ENCODE measurements at regions not wholly inside any gene's neighbourhood (a gene's known extent, or its start where the extent isn't known, plus 50 kb on each side); places are given as distances from the start of the nearest gene placed in this dataset.

- no peak for DNase-seq (ENCODE audit: low read depth in 2 of 2)
Observed at GRCh38 chr5:12367973-12368372, 463.7 kb upstream of the CTNND2 start.

GRCh38 chr5:12360218-12360617 is 456.0 kb upstream of the CTNND2 start:
- no peak for DNase-seq (ENCODE audit: low read depth in 2 of 2)

GRCh38 chr5:12358371-12359090 is 454.3 kb upstream of the CTNND2 start:
- DNase-seq (ENCODE audit: low read depth in 2 of 2), result no peak

GRCh38 chr5:12357626-12358025 is 453.4 kb upstream of the CTNND2 start:
- DNase-seq (ENCODE audit: low read depth in 2 of 2), result no peak

DNA sequence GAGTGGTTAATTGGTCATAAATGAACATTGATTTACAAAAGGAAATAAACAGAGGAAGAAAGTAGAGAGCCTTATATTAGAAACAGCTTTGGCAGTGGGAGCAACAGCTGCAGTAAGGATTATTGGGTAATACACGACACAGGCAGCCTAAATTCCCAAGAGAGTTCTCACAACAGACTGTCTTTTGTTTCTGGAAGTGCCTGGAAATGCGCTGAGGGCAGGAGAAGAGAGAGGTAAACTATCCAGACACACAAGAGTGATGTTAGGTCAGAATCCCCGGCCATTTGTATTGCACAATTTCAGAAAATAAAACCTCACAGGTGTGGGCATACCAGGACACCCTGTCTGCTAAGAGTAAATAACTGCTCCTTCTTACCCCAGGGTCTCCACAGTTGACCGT is 450.4 kb upstream of the CTNND2 start:
- no peak for DNase-seq (ENCODE audit: low read depth in 2 of 2)

DNA sequence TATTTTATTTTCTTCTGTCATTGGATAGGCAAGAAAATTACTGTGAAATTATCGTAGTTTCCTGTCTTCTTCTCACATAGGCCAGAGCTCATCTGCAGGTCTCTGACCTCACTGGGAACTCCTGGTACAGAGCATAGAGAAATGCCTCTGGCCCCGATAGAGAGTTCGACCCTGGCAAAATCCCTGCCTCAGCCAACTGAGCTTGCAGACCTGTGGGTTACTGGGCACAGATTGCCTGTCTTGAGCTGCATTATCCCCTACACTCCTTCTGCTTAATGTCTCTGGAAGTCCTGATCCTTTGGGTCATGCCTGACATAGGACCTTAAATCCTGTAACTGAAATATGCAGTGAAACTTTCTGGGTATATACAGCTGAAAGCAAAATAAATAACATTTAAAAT is 439.3 kb upstream of the CTNND2 start:
- no peak for DNase-seq (ENCODE audit: low read depth in 2 of 2)

- no peak for DNase-seq (ENCODE audit: low read depth in 2 of 2)
Observed at GRCh38 chr5:12335938-12336337, 431.7 kb upstream of the CTNND2 start.

GRCh38 chr5:12332480-12332879 is 428.2 kb upstream of the CTNND2 start:
- no peak for DNase-seq (ENCODE audit: low read depth in 2 of 2)

DNA sequence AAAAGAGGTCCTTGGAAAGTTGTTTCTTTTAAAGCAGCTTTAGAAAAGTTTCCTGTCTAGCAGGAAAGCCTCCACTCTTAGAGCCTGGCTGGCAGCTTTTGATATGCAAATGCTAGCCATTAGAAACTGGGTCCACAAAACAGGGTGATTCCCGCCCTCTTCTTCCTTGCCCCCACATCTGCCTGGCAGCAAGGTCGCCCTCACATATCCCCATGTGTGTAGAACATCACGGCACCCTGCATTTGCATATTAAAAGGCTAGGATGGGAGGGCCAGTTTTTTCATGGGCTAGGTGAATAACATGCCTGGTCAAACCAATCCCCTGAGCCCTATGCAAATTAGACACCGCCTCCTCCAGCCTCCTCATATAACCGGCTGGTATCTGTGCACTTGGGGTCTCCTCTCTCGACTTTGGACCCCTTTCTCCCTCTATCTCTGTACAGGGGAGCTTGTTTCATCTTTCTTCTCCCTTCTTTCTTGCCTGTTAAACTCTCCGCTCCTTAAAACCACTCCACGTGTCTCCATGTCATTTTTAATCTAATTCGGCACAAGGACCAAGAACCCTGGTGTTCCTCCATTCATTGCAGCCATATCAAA is 426.8 kb upstream of the CTNND2 start:
- DNase-seq (ENCODE audit: low read depth in 2 of 2), result no peak

DNA sequence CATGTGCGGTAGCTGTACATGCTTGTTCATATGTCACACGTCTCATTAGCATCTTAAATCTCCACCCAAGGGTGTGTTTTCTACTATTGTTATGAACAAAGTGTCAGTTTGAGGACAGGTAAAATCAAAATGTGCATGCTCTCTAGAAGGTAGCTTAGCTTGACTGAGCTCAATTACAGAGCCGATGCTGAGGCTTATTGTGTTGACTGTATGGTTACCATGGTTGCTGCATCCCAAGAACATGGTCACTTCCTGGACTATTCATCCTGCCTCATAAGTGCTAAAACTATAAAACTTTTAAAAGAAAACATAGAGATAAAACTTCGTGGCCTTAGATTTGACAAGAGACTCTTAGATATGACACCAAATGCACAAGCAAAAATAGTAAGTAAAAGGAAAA is 426.1 kb upstream of the CTNND2 start:
- no peak for DNase-seq (ENCODE audit: low read depth in 2 of 2)

DNA sequence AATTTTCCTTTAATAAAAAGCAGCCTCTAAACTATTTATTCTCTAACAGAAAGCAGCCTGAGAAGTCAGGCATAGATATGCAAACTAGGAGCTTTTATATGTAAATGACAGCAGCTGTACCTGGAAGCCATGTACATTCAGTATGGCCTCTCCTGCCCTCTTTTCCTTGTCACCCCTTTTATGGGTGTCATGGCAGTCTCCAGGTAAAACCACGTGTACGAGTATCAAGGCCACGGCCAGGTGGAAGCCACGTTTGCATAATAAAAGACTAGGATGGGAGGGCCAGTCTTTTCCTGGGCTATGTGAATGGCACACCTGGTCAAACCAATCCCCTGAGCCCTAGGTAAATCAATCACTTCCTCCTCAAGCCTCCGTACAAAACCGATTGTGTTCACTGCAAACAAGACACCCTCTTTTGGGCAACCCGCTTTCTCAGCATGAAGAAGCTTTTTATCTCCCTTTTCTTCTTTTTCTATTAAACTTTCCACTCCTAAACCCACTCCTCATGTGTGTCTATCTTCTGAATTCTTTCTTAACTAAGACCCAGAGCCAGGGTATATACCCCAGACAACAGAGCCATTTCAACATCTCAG is 419.5 kb upstream of the CTNND2 start:
- no peak for DNase-seq (ENCODE audit: low read depth in 2 of 2)

DNA sequence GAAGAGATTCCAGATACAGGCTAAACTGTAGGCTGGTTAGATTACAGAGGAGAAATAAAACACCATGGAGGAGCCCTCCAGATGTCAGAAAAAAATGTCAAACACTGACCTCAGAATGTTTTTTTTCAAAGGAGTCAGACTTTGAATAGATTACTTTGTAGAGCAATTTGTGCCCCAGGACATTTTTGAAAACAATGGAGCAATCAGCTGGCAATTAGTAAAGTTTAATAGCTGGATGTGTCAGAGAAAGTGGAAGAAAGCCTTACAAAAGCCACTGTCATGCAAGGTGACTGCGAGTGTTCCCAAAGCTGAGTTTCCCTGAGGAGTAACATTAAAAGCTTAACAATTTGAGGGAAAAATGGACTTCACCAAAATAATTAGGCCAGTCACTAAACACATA is 417.8 kb upstream of the CTNND2 start:
- DNase-seq (ENCODE audit: low read depth in 2 of 2), result no peak

DNA sequence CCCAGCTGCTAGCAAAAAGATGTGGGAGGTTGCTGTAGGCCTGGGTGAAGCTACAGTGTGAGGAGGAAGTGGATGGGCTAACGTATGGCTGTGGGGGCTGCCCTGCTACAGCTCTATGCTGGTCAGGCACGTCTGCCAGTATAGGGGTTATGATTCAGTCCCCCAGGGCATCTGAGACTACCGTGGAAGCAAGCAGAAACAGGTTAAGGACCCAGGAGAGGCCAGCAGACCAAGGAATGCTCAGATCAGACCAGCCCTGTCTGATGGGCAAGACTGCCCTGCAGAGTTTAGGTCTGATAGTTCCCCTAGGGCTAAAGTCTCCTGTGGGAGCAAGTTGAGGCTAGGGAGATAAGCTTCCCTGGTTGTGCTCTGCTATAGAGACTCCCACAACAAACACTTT is 416.1 kb upstream of the CTNND2 start:
- DNase-seq (ENCODE audit: low read depth in 2 of 2), result no peak

GRCh38 chr5:12316812-12317211 is 412.6 kb upstream of the CTNND2 start:
- DNase-seq (ENCODE audit: low read depth in 2 of 2), result no peak

DNA sequence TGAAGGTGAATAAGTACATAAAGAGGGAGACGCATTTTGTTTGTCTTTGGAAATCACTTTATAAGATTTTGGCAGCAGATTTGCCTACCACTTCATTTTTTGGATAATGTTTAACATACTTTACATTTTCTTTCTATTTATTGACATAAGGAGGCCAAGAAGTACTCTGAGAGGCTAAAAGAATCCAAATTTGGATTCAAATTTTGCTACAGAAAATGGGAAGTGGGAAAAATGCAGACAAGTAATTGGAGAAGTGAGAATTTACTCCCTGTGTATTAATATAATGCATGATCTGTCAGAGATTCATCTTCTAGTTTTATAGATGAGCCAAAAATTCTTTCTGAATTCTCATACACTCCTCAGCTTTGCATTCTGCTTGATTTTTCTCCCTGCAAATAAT is 411.2 kb upstream of the CTNND2 start:
- DNase-seq (ENCODE audit: low read depth in 2 of 2), result no peak

DNA sequence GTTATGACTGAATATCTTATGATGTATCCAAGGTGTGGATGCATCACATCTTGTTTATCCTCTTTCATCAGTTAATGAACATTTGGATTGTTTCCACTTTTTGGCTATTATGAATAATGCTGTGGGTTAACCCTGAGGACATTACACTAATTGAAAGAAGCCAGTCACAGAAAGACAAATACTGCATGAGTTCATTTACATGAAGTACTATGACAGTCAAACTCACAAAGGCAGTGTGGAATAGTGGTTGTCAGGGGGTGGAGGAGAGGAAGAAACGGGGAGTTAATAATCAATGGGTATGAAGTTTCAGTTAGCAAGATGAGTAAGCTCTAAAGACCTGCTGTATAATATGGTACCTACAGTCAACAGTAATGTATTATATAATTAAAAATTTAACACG is 409.4 kb upstream of the CTNND2 start:
- DNase-seq (ENCODE audit: low read depth in 2 of 2), result no peak

GRCh38 chr5:12312343-12312742 is 408.1 kb upstream of the CTNND2 start:
- no peak for DNase-seq (ENCODE audit: low read depth in 2 of 2)

- DNase-seq (ENCODE audit: low read depth in 2 of 2), result no peak
Observed at GRCh38 chr5:12294151-12294550, 389.9 kb upstream of the CTNND2 start.

DNA sequence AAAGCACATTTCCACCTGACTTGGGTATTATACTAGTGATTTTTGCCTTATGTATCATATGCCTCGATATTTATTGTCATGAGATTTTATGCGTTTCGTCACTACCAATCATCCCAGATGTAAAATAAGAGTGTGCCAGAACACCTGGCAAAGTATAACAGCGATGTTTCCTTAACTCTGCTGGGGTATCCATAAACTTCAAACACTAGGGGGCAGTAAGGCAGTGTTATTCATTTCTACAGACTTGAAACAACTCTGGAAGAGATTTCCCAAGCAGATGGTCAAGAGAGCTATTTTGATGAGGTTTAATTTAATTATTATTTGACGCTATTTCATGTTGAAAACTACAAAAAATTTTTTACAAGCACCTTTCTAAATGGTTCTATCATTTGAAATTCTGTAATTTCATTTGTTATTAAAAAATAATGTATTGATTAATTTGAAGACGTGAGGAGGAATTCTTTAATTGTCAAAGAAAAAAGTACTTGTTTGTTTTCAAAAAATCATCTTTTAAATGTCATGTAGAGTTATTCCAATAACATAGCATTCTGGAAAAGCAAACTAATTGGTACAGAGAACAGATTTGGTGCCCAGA is 388.5 kb upstream of the CTNND2 start:
- no peak for DNase-seq (ENCODE audit: low read depth in 2 of 2)

GRCh38 chr5:12284604-12285003 is 380.4 kb upstream of the CTNND2 start:
- DNase-seq (ENCODE audit: low read depth in 2 of 2), result no peak

- no peak for DNase-seq (ENCODE audit: low read depth in 2 of 2)
Observed at GRCh38 chr5:12277504-12278192, 373.4 kb upstream of the CTNND2 start.

DNA sequence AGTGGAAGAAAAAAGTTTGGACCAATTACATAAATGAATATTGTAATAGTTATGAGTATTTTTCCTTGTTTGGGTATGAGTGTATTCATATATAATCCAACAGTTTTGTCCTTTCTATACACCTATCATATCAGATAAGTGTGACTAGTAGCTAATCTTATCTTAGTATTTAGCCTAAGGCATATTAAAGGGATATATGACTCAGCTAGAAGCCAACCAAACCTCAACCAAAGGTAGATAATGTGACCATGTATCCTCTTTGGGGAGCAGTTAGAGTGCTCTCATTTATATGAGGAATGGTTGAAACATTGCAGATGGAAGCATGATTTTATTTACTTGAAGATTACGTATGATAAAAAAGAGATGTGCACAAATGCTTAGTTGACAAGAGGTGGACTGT is 370.0 kb upstream of the CTNND2 start:
- DNase-seq (ENCODE audit: low read depth in 2 of 2), result no peak

- no peak for DNase-seq (ENCODE audit: low read depth in 2 of 2)
Observed at GRCh38 chr5:12272389-12272788, 368.1 kb upstream of the CTNND2 start.
